BLaER1 (cell line): ENCODE measurements at regions not wholly inside any gene's neighbourhood (a gene's known extent, or its start where the extent isn't known, plus 50 kb on each side); places are given as distances from the start of the nearest gene placed in this dataset.
"Not testable (repeated sequence)": the region's sequence is repeated elsewhere in the genome, so short reads cannot be mapped to it uniquely, and the experiment has no call there.

Experiments
- H3K27ac ChIP-seq: shearing (Covaris generic); formaldehyde crosslinking; 2 replicates; pipeline ENCODE4 v1.8.1; 2022
- H3K27me3 ChIP-seq: shearing (Covaris generic); formaldehyde crosslinking; 2 replicates; pipeline ENCODE4 v1.8.1; 2022
- H3K36me3 ChIP-seq: shearing (Covaris generic); formaldehyde crosslinking; 2 replicates; pipeline ENCODE4 v1.8.1; 2022
- H3K4me1 ChIP-seq: shearing (Covaris generic); formaldehyde crosslinking; 2 replicates; pipeline ENCODE4 v1.8.1; 2022
- H3K4me2 ChIP-seq: shearing (Covaris generic); formaldehyde crosslinking; 2 replicates; pipeline ENCODE4 v1.8.1; 2022
- H3K4me3 ChIP-seq: shearing (Covaris generic); formaldehyde crosslinking; 2 replicates; pipeline ENCODE4 v1.8.1; 2022
- H3K9ac ChIP-seq: shearing (Covaris generic); formaldehyde crosslinking; 2 replicates; pipeline ENCODE4 v1.8.1; 2022
- H3K9me3 ChIP-seq: shearing (Covaris generic); formaldehyde crosslinking; 2 replicates; pipeline ENCODE4 v1.8.1; 2022
- H4K20me1 ChIP-seq: shearing (Covaris generic); formaldehyde crosslinking; 2 replicates; pipeline ENCODE4 v1.8.1; 2022
- Cebpa-rat ChIP-seq: shearing (Covaris generic); IDR thresholded peaks from 2 replicates; pipeline ENCODE4 v1.8.1; 2022

DNA sequence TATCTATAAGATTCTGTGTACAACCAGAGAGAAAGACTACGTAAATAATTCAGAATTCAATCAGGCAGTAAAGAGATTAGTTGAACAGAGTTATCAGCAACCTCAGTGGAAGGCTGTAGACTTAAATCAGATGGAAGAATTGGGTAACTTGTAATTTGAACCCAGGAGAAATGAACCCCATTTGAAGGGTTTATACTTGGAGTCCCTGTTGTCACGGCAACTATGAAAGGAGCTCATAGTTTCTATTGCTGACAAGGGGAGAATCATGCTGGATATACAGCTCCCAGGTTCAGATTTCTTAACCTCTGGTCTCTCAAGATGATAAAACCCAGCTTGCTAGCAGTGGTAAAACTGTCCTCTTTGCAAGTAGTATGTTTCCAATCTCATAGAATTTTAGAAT lies 54.4 kb upstream of the BMP4 start:
- TF ChIP-seq Cebpa-rat: no peak
- Histone ChIP-seq H3K27ac (no peak overlapping the region), H3K4me2 (no peak overlapping the region), H3K9me3 (no peaks in the 10 kb centered on the region), H3K9ac (no peak overlapping the region), H4K20me1 (no peaks in the 10 kb centered on the region), H3K4me1 (no peaks in the 10 kb centered on the region), H3K4me3 (no peak overlapping the region), H3K27me3 (no peaks in the 10 kb centered on the region), H3K36me3 (no peaks in the 10 kb centered on the region)

DNA sequence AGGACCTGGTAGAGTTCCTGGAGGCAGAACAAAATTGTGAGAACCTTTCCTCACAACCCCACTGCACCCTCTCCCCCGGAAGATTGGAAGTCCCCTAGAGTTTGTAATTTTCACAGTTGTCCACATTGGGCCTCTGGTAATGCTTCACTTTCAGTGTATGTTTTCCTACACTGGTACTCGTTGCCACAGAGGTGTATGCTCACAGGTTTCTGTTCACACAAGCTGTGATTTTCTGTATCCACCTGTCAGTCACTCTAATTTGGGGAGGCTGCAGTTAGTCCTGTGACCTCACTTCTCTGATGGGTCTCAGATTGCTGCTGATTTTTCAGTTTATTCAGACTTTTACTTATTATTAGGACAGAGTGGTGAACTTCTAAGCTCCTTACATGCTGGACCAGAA lies 66.4 kb upstream of the BMP4 start:
- H4K20me1 ChIP-seq: no peaks in the 10 kb centered on the region
- no peak overlapping the region for H3K27ac ChIP-seq
- no peaks in the 10 kb centered on the region for H3K4me1 ChIP-seq
- H3K27me3 ChIP-seq: no peaks in the 10 kb centered on the region
- TF ChIP-seq Cebpa-rat: no peak
- H3K9me3 ChIP-seq: no peaks in the 10 kb centered on the region
- no peak overlapping the region for H3K4me3 ChIP-seq
- H3K4me2 ChIP-seq: no peak overlapping the region
- no peak overlapping the region for H3K9ac ChIP-seq
- H3K36me3 ChIP-seq: no peaks in the 10 kb centered on the region

DNA sequence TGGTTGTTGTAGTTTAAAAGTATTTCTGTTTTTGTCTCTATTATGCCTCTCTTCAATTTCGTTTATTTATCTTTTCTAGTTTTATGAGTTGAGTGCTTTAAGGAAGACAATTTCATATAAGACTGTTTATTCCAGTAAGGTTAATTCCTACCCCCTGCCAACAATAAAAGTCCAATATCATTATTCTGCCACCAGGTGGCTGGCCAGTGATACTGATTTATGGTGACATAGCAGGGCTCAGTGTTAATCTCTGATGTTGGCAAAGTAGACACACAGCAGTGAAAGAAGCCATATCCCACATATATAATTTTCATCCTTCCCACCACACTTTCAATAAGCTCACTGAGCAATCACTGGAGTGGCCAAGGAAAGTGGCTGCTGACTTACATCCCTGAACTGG lies 69.0 kb upstream of the BMP4 start:
- no peak overlapping the region for H3K4me2 ChIP-seq
- H3K4me3 ChIP-seq: no peak overlapping the region
- H3K36me3 ChIP-seq: no peaks in the 10 kb centered on the region
- no peaks in the 10 kb centered on the region for H4K20me1 ChIP-seq
- no peak overlapping the region for H3K9ac ChIP-seq
- H3K27me3 ChIP-seq: no peaks in the 10 kb centered on the region
- H3K4me1 ChIP-seq: no peaks in the 10 kb centered on the region
- TF ChIP-seq Cebpa-rat: no peak
- no peaks in the 10 kb centered on the region for H3K9me3 ChIP-seq
- no peak overlapping the region for H3K27ac ChIP-seq

DNA sequence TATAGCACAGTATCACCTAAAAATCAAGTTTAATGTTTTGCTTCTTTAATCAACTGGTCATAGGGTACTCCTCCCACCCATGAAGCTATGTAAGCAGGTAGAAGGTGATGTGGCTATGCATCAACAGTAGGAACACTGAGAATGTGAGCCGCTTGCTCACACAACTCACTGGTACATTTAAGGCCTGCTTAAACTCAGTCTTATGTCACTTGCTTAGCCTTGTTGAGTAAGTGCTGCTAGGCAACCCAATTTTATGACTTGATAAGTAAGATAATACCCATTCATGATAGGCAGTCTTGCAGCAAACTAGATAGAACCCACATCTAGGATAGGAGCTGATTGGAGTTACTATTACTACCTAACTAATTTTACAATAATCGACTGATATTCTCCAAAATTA lies 70.0 kb upstream of the BMP4 start:
- no peak overlapping the region for H3K27ac ChIP-seq
- H3K4me1 ChIP-seq: no peaks in the 10 kb centered on the region
- no peaks in the 10 kb centered on the region for H4K20me1 ChIP-seq
- no peaks in the 10 kb centered on the region for H3K9me3 ChIP-seq
- H3K4me3 ChIP-seq: no peak overlapping the region
- H3K36me3 ChIP-seq: no peaks in the 10 kb centered on the region
- H3K4me2 ChIP-seq: no peak overlapping the region
- no peak overlapping the region for H3K9ac ChIP-seq
- no peak for TF ChIP-seq Cebpa-rat
- H3K27me3 ChIP-seq: no peaks in the 10 kb centered on the region

DNA sequence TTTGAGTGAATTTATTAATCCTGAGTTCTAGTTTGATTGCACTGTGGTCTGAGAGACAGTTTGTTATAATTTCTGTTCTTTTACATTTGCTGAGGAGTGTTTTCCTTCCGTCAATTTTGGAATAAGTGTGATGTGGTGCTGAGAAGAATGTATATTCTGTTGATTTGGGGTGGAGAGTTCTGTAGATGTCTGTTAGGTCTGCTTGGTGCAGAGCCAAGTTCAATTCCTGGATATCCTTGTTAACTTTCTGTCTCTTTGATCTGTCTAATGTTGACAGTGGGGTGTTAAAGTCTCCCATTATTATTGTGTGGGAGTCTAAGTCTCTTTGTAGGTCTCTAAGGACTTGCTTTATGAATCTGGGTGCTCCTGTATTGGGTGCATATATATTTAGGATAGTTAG lies 74.4 kb upstream of the BMP4 start:
- H3K4me1 ChIP-seq, H4K20me1 ChIP-seq, H3K4me3 ChIP-seq, H3K27me3 ChIP-seq, H3K4me2 ChIP-seq, H3K9ac ChIP-seq, H3K36me3 ChIP-seq, H3K27ac ChIP-seq: not testable (repeated sequence)
- peaks cover 27% of the 10 kb centered on the region for H3K9me3 ChIP-seq

DNA sequence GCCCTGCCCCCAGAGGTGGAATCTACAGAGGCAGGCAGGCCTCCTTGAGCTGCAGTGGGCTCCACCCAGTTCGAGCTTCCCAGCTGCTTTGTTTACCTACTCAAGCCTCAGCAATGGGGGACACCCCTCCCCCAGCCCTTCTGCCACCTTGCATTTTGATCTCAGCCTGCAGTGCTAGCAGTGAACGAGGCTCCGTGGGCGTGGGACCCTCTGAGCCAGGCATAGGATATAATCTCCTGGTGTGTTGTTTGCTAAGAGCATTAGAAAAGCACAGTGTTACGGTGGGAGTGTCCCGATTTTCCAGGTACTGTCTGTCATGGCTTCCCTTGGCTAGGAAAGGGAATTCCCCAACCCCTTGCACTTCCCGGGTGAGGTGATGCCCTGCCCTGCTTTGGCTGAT lies 76.7 kb upstream of the BMP4 start:
- H4K20me1 ChIP-seq, H3K27me3 ChIP-seq, H3K9ac ChIP-seq, H3K27ac ChIP-seq, H3K4me2 ChIP-seq, H3K4me3 ChIP-seq, H3K4me1 ChIP-seq, H3K36me3 ChIP-seq: not testable (repeated sequence)
- peaks cover 29% of the 10 kb centered on the region for H3K9me3 ChIP-seq

DNA sequence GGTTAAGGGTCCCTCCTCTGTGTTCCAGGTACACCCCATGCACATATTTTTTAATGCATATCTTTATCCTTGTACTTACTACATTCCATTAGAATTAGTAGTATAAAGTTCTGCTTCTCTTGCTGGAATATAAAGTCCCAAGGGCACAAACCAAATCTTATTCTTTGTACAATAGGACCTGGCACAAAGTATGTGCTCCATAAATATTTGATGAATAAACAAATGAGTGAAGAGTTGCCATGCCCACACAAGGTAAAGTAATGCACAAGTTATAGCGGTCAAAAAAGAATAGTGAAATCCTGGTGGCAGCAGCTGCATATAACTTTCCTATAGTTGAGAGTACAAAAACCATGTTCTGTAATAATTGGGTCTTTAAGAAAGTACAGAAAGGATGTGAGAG lies 82.1 kb upstream of the BMP4 start:
- TF ChIP-seq Cebpa-rat: no peak
- H3K27ac ChIP-seq: no peak overlapping the region
- peaks cover 20% of the 10 kb centered on the region for H3K9me3 ChIP-seq
- H3K4me3 ChIP-seq: no peak overlapping the region
- no peaks in the 10 kb centered on the region for H3K27me3 ChIP-seq
- no peaks in the 10 kb centered on the region for H3K36me3 ChIP-seq
- no peaks in the 10 kb centered on the region for H4K20me1 ChIP-seq
- H3K4me1 ChIP-seq: no peaks in the 10 kb centered on the region
- no peak overlapping the region for H3K4me2 ChIP-seq
- H3K9ac ChIP-seq: no peak overlapping the region

DNA sequence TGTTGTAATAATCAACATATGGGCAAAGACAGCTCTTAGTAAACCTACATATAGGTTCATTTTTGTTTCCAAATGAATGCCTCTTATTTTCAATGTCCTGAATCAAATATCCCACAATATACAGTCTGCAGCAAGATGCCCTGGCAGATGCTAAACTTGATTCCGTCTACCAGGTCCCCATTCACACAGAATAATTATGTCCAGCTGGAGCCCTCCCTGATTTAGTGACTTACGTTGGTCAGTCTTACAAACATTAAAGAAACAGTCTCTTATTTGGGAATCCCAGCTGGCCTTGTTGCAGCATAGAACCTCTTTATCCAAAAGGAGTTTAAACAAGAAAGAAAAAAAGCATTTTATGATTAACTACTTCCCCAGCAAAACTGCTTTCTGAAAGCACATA lies 82.7 kb upstream of the BMP4 start:
- Histone ChIP-seq H3K27me3 (no peaks in the 10 kb centered on the region), H3K4me3 (no peak overlapping the region), H3K9ac (no peak overlapping the region), H3K27ac (no peak overlapping the region), H3K9me3 (peaks cover 19% of the 10 kb centered on the region), H3K36me3 (no peaks in the 10 kb centered on the region), H3K4me1 (no peaks in the 10 kb centered on the region), H3K4me2 (no peak overlapping the region), H4K20me1 (no peaks in the 10 kb centered on the region)
- TF ChIP-seq Cebpa-rat: no peak

DNA sequence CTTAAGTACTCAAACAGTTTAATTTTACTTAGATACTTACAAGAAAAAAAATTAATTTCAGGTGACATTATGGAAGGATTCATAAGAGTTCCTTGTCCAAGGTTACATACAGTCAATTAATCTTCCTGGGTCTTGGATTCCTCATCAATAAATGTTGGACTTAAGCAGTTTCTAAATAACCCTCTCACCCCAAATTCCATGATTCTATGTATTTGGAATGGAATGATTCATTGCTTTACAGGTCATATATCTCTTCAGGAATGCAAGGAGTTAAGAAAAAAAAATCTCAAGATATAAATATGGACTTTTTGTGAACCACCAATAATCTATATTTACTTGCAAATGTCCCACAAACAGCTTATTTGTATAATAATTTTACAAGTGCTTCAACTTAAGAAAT lies 84.2 kb upstream of the BMP4 start:
- Histone ChIP-seq H3K4me3 (no peak overlapping the region), H3K27me3 (no peaks in the 10 kb centered on the region), H3K9me3 (peaks cover 4% of the 10 kb centered on the region), H4K20me1 (no peaks in the 10 kb centered on the region), H3K4me2 (no peak overlapping the region), H3K27ac (no peak overlapping the region), H3K36me3 (no peaks in the 10 kb centered on the region), H3K4me1 (no peaks in the 10 kb centered on the region), H3K9ac (no peak overlapping the region)
- no peak for TF ChIP-seq Cebpa-rat

DNA sequence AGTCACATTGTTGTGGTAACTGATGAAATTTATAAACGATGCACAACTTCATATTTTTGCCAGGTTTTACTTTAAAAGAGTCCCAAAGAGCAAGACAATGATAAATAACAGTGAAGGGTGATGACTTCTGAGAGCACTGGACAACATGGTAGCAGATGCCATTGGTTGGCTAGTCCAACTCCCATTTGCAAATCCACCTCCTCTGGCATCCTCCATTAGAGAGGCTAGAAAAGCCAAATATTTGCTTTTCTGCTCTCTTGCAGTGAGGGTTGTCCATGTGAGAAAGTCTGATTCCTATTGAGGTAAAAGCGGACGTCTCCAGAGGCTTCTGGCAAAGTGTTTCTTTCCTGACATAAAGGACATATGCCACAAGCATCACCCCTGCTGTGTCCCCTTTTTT lies 89.6 kb upstream of the BMP4 start:
- Histone ChIP-seq H4K20me1 (no peaks in the 10 kb centered on the region), H3K4me2 (no peak overlapping the region), H3K36me3 (no peaks in the 10 kb centered on the region), H3K9ac (no peak overlapping the region), H3K9me3 (no peaks in the 10 kb centered on the region), H3K27ac (no peak overlapping the region), H3K4me1 (no peaks in the 10 kb centered on the region), H3K27me3 (no peaks in the 10 kb centered on the region), H3K4me3 (no peak overlapping the region)
- no peak for TF ChIP-seq Cebpa-rat

DNA sequence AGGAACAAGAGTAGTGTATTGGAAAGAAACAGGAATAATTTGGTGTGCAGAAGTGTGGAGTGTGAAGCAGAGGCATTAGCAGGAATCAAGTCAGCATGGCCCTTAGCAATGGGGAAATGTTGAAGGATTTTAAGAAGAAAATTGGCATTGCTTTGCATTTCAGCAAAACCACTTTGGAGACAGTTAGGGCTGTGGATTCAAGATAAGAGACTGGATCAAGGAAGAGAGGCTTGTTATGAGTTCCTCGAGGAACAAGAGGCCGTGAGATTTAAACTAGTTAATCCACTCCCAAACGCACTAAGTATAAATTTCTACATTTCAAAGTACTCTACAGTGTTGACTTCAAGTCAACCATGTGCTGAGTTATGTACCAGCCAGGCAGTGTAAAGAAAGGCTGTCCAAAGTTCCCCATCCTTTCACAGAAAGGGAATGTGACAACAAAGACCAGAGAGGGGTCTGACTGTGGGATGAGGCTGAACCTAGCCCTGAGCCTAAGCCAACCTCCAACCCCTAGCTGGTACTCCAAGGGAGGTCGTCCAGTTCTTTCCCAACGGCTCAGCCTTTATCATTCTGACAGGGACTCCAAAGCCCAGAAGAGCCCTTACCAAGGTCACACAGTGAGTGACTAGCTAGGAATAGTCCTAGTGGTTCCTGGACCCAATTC lies 91.2 kb upstream of the BMP4 start:
- Histone ChIP-seq H3K4me3 (no peak overlapping the region), H3K36me3 (no peaks in the 10 kb centered on the region), H3K27ac (no peak overlapping the region), H3K4me1 (no peaks in the 10 kb centered on the region), H4K20me1 (no peaks in the 10 kb centered on the region), H3K27me3 (no peaks in the 10 kb centered on the region), H3K9me3 (no peaks in the 10 kb centered on the region), H3K9ac (no peak overlapping the region), H3K4me2 (no peak overlapping the region)
- TF ChIP-seq Cebpa-rat: no peak
